Right atrium auricular region (tissue), 2 donors: ENCODE measurements at regions not wholly inside any gene's neighbourhood (a gene's known extent, or its start where the extent isn't known, plus 50 kb on each side); places are given as distances from the start of the nearest gene placed in this dataset.

Source experiments
- DNase-seq: peaks from one replicate; pipeline ENCODE4 v3.0.0-alpha.2; 2019; ENCODE audit warnings: low spot score
- H3K27ac ChIP-seq, 2 donors: fragments of 200-600 bp; sonication (generic); 1 replicate in 1 of 2; 2 replicates in 1 of 2; pipeline ENCODE4 v1.5.1; 2016 to 2019
- H3K27me3 ChIP-seq, 2 donors: fragments of 200-600 bp; sonication (generic); one replicate each; pipeline versions ENCODE4 v1.5.1 to v1.6.0; 2017 to 2019
- H3K36me3 ChIP-seq: fragments of 200-600 bp; sonication (generic); one replicate; pipeline ENCODE4 v1.5.1; 2016
- H3K4me1 ChIP-seq, 2 donors: fragments of 200-600 bp; sonication (generic); one replicate each; pipeline versions ENCODE4 v1.5.1 to v1.6.0; 2017 to 2019
- H3K4me3 ChIP-seq, 2 donors: fragments of 200-600 bp; sonication (generic); 1 replicate in 1 of 2; 2 replicates in 1 of 2; pipeline ENCODE4 v1.5.1; 2017 to 2019; ENCODE audit warnings: mild to moderate bottlenecking in 1 of 2, moderate library complexity in 1 of 2
- H3K9me3 ChIP-seq, 2 donors: fragments of 200-600 bp; sonication (generic); one replicate each; pipeline ENCODE4 v1.5.1; 2019
- CTCF ChIP-seq, 2 donors: fragments of 200-600 bp; sonication (generic); IDR thresholded peaks; one replicate each; pipeline ENCODE4 v1.5.1; 2019; ENCODE audit warnings: antibody characterized with exemption in 2 of 2

DNA sequence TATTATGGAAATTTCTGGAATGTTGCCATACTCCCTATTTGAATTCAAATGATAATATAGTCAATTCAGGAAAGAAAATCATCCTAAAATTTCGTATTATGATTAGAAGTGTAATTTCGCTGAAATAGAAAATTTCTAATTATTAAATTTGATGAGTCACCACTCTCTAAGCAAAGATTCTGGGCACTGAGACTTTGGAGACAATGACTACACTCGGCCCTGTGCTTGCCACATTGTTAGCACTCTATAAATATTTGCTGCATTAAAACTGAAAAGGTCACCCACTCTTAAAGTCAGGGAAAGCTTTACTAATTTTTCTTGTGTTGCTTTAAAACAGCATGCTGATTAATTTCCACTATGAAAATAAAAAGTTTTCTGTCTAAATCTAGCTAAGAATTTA, 240.3 kb downstream of the TLE4 start:
- H3K4me3 ChIP-seq, result no peak overlapping the region
- no peaks in the 10 kb centered on the region for H3K9me3 ChIP-seq
- no peaks in the 10 kb centered on the region for H3K27me3 ChIP-seq
- TF ChIP-seq CTCF (IDR thresholded peaks at IDR 0.05), result no peak
- no peaks in the 10 kb centered on the region for H3K36me3 ChIP-seq
- no peak for DNase-seq
- H3K4me1 ChIP-seq, result no peaks in the 10 kb centered on the region
- no peak overlapping the region for H3K27ac ChIP-seq

- no peaks in the 10 kb centered on the region for H3K4me1 ChIP-seq
- H3K4me3 ChIP-seq, result no peak overlapping the region
- DNase-seq, result no peak
- H3K9me3 ChIP-seq, result no peaks in the 10 kb centered on the region
- no peaks in the 10 kb centered on the region for H3K27me3 ChIP-seq
- no peak overlapping the region for H3K27ac ChIP-seq
- H3K36me3 ChIP-seq, result no peaks in the 10 kb centered on the region
- TF ChIP-seq CTCF (IDR thresholded peaks at IDR 0.05), result no peak
These were observed 238.2 kb downstream of the TLE4 start for GRCh38 chr9:79809931-79810330.

GRCh38 chr9:79809316-79809876, 237.6 kb downstream of the TLE4 start:
- no peak for TF ChIP-seq CTCF (IDR thresholded peaks at IDR 0.05)
- H3K4me3 ChIP-seq, result no peak overlapping the region
- no peak for DNase-seq
- H3K4me1 ChIP-seq, result no peaks in the 10 kb centered on the region
- no peak overlapping the region for H3K27ac ChIP-seq
- H3K9me3 ChIP-seq, result no peaks in the 10 kb centered on the region
- H3K36me3 ChIP-seq, result no peaks in the 10 kb centered on the region
- H3K27me3 ChIP-seq, result no peaks in the 10 kb centered on the region

GRCh38 chr9:79807971-79808370, 236.2 kb downstream of the TLE4 start:
- no peaks in the 10 kb centered on the region for H3K36me3 ChIP-seq
- H3K4me1 ChIP-seq, result no peaks in the 10 kb centered on the region
- H3K4me3 ChIP-seq, result no peak overlapping the region
- no peaks in the 10 kb centered on the region for H3K9me3 ChIP-seq
- H3K27me3 ChIP-seq, result no peaks in the 10 kb centered on the region
- no peak overlapping the region for H3K27ac ChIP-seq
- DNase-seq, result no peak
- TF ChIP-seq CTCF (IDR thresholded peaks at IDR 0.05), result no peak

GRCh38 chr9:79806086-79806485, 234.3 kb downstream of the TLE4 start:
- H3K36me3 ChIP-seq, result no peaks in the 10 kb centered on the region
- TF ChIP-seq CTCF (IDR thresholded peaks at IDR 0.05), result no peak
- no peak for DNase-seq
- no peaks in the 10 kb centered on the region for H3K27me3 ChIP-seq
- no peak overlapping the region for H3K4me3 ChIP-seq
- H3K27ac ChIP-seq, result no peak overlapping the region
- H3K4me1 ChIP-seq, result no peaks in the 10 kb centered on the region
- H3K9me3 ChIP-seq, result no peaks in the 10 kb centered on the region

GRCh38 chr9:79801459-79801858, 229.7 kb downstream of the TLE4 start:
- no peak for TF ChIP-seq CTCF (IDR thresholded peaks at IDR 0.05)
- Histone ChIP-seq H3K9me3 (no peaks in the 10 kb centered on the region), H3K4me3 (no peak overlapping the region), H3K36me3 (no peaks in the 10 kb centered on the region), H3K27ac (no peak overlapping the region), H3K27me3 (no peaks in the 10 kb centered on the region), H3K4me1 (peaks cover 0 to 13% of the 10 kb centered on the region in 2 donors)
- DNase-seq, result no peak
